GM12891 (cell line): ENCODE measurements at regions not wholly inside any gene's neighbourhood (a gene's known extent, or its start where the extent isn't known, plus 50 kb on each side); places are given as distances from the start of the nearest gene placed in this dataset.

Experiments used
- POLR2A ChIP-seq: IDR thresholded peaks from 2 replicates; pipeline ENCODE4 v1.6.1; 2011; ENCODE audit warnings: low read depth, low read length, control low read depth
- POLR2AphosphoS5 ChIP-seq: IDR thresholded peaks from 2 replicates; pipeline ENCODE4 v1.6.1; 2011; ENCODE audit warnings: low read depth, low read length, control low read depth
- POU2F2 ChIP-seq: IDR thresholded peaks from 2 replicates; pipeline ENCODE4 v1.6.1; 2011; ENCODE audit warnings: low read depth, mild to moderate bottlenecking, control low read depth, low read length, moderate library complexity
- SPI1 ChIP-seq: IDR thresholded peaks from 2 replicates; pipeline ENCODE4 v1.6.1; 2011; ENCODE audit warnings: low read depth, low read length, control low read depth
- TAF1 ChIP-seq: IDR thresholded peaks from 2 replicates; pipeline ENCODE4 v1.6.1; 2011; ENCODE audit warnings: low read depth, low read length, control low read depth

DNA sequence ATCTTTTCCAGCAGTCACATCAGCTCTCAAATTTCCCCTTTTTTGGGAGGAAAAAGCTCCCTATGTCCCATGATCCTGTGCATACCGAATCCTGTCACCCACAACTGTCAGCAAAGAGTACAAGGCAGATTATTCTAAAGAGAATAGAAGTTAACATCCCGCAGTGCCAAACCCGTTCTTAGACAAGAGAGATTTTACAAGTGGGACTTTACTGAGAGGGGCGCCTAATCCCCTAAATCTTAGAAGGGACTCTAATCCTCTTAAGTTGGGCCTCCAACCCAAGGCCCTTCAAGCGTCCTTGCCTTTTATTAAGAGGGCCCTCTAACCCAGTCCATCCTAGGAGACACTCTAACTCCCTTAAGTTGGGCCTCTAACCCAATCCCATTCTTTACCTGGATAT lies 193.9 kb downstream of the CPXCR1 start:
- TF ChIP-seq POLR2A = no peak
- no peak for TF ChIP-seq POLR2AphosphoS5
- TF ChIP-seq TAF1 = no peak
- no peak for TF ChIP-seq SPI1
- no peak for TF ChIP-seq POU2F2
